ENCODE measurements at regions not wholly inside any gene's neighbourhood (a gene's known extent, or its start where the extent isn't known, plus 50 kb on each side); places are given as distances from the start of the nearest gene placed in this dataset.
A peak's percentile ranks its signal among the peaks of the same experiment; 100 is the strongest.
"Not testable (repeated sequence)": the region's sequence is repeated elsewhere in the genome, so short reads cannot be mapped to it uniquely, and the experiment has no call there.

- DNase-seq = peak; percentile 6
These were observed 198.4 kb upstream of the TENT5A start for GRCh38 chr6:81950877-81951276.

GRCh38 chr6:81948861-81949260 lies 196.4 kb upstream of the TENT5A start:
- DNase-seq = no peak

GRCh38 chr6:81948196-81948595 lies 195.7 kb upstream of the TENT5A start:
- not testable (repeated sequence) for DNase-seq

- no peak for DNase-seq
These were observed 192.2 kb upstream of the TENT5A start for GRCh38 chr6:81944661-81945060.

GRCh38 chr6:81942842-81943241 lies 190.4 kb upstream of the TENT5A start:
- not testable (repeated sequence) for DNase-seq

- no peak for DNase-seq
These were observed 189.5 kb upstream of the TENT5A start for GRCh38 chr6:81942067-81942370.

GRCh38 chr6:81940451-81940985 lies 188.0 kb upstream of the TENT5A start:
- no peak for DNase-seq

- no peak for DNase-seq
These were observed 187.3 kb upstream of the TENT5A start for GRCh38 chr6:81939766-81940165.

GRCh38 chr6:81938991-81939732 lies 186.7 kb upstream of the TENT5A start:
- peak; percentile 14 for DNase-seq

GRCh38 chr6:81938014-81938856 lies 185.8 kb upstream of the TENT5A start:
- peak; percentile 92 for DNase-seq

GRCh38 chr6:81937296-81937937 lies 184.9 kb upstream of the TENT5A start:
- DNase-seq = peak; percentile 59

GRCh38 chr6:81934936-81935335 lies 182.5 kb upstream of the TENT5A start:
- no peak for DNase-seq

- DNase-seq = peak; percentile 14
These were observed 181.1 kb upstream of the TENT5A start for GRCh38 chr6:81933608-81934051.

GRCh38 chr6:81933089-81933488 lies 180.6 kb upstream of the TENT5A start:
- no peak for DNase-seq

GRCh38 chr6:81932448-81932847 lies 180.0 kb upstream of the TENT5A start:
- not testable (repeated sequence) for DNase-seq

GRCh38 chr6:81929828-81930227 lies 177.3 kb upstream of the TENT5A start:
- DNase-seq = no peak

- DNase-seq = no peak
These were observed 172.7 kb upstream of the TENT5A start for GRCh38 chr6:81925201-81925600.

- DNase-seq = no peak
These were observed 157.8 kb upstream of the TENT5A start for GRCh38 chr6:81909981-81910900.

- no peak for DNase-seq
These were observed 156.7 kb upstream of the TENT5A start for GRCh38 chr6:81909162-81909561.

GRCh38 chr6:81906709-81907204 lies 154.3 kb upstream of the TENT5A start:
- no peak for DNase-seq

GRCh38 chr6:81906041-81906440 lies 153.6 kb upstream of the TENT5A start:
- DNase-seq = no peak

- no peak for DNase-seq
These were observed 149.1 kb upstream of the TENT5A start for GRCh38 chr6:81901551-81901966.

Measured in DMS53 (cell line).